ENCODE measurements at regions not wholly inside any gene's neighbourhood (a gene's known extent, or its start where the extent isn't known, plus 50 kb on each side); places are given as distances from the start of the nearest gene placed in this dataset.
A peak's percentile ranks its signal among the peaks of the same experiment; 100 is the strongest.
"Not testable (repeated sequence)": the region's sequence is repeated elsewhere in the genome, so short reads cannot be mapped to it uniquely, and the experiment has no call there.

- peak; percentile 24 for DNase-seq
These were observed 663.7 kb upstream of the B3GAT1 start for GRCh38 chr11:135075740-135076139.

GRCh38 chr11:135074397-135074998 lies 662.5 kb upstream of the B3GAT1 start:
- DNase-seq, result no peak

- no peak for DNase-seq
These were observed 661.8 kb upstream of the B3GAT1 start for GRCh38 chr11:135073870-135074269.

DNA sequence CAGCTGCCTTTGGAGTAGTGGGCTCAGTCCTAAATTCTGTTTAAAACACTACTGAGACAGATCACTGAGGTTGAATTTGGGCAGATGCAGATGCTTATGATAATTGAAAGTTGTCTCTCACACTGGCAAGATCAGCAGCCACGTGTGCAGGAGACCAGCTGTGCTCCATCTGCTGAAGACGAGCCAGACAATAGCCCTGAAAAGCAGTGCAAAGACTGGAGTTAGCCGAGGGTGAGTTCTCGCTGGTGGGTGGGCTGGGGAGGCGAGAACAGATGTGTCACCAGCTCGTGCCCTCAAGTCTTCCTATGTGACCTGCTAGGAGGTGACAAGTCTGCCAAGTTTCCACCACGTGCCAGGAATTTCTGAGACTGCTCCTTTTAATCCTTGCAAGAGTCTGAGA lies 661.3 kb upstream of the B3GAT1 start:
- no peak for DNase-seq

- DNase-seq, result no peak
These were observed 657.8 kb upstream of the B3GAT1 start for GRCh38 chr11:135069890-135070289.

GRCh38 chr11:135069063-135069462 lies 657.0 kb upstream of the B3GAT1 start:
- DNase-seq, result no peak

DNA sequence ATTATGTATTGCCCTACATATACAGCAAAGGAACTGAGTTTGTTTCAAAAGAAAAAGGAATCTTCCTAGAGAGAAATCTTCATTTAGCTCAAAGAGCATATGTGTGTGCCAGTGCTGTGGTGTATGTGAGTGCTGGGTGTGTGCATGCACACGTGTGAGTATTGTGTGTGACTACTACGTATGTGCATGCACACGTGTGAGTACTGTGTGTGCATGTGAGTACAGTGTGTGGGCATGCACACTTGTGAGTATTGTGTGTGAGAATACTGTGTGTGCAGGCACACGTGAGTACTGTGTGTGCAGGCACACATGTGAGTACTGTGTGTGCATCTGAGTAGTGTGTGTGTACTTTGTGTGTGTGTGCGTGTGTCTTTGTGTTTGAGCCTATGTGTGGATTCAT lies 651.0 kb upstream of the B3GAT1 start:
- DNase-seq, result no peak

GRCh38 chr11:135061166-135061565 lies 649.1 kb upstream of the B3GAT1 start:
- no peak for DNase-seq

DNA sequence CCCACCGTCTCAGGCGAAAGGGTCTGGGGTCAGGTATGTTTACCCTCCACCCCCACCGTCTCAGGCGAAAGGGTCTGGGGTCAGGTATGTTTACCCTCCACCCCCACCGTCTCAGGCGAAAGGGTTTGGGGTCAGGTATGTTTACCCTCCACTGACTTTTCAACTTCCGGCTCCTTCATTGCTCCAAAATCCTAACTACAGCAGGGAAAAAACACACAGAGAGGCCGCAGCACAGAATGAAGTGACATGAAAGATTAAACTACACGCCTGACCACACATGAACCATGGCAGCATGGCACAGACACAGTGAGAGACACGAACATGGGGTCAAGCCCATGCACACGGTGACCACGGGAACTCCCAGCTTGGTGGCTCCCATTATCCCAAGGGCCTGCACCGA lies 634.9 kb upstream of the B3GAT1 start:
- DNase-seq, result no peak

GRCh38 chr11:135046556-135046955 lies 634.5 kb upstream of the B3GAT1 start:
- no peak for DNase-seq

DNA sequence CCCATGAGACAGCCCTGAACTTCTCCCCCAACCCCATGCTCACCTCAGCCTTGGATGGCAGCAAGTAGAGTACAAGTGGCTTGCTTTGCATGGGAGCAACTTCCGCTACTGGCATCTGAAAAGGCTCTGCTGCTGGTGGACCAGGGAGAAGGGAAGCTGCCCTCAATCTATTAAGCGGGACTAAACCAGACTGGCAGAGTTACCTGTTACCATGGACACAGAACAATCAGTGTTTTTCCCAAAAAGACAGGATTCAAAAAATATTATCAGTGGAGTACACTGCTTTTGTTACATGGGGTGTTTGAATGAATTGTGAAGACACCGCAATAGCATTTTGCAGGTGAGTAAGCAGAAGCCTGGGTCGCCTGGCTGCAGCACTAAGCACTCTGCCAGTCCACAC lies 631.4 kb upstream of the B3GAT1 start:
- no peak for DNase-seq

- DNase-seq, result no peak
These were observed 625.8 kb upstream of the B3GAT1 start for GRCh38 chr11:135037828-135038227.

DNA sequence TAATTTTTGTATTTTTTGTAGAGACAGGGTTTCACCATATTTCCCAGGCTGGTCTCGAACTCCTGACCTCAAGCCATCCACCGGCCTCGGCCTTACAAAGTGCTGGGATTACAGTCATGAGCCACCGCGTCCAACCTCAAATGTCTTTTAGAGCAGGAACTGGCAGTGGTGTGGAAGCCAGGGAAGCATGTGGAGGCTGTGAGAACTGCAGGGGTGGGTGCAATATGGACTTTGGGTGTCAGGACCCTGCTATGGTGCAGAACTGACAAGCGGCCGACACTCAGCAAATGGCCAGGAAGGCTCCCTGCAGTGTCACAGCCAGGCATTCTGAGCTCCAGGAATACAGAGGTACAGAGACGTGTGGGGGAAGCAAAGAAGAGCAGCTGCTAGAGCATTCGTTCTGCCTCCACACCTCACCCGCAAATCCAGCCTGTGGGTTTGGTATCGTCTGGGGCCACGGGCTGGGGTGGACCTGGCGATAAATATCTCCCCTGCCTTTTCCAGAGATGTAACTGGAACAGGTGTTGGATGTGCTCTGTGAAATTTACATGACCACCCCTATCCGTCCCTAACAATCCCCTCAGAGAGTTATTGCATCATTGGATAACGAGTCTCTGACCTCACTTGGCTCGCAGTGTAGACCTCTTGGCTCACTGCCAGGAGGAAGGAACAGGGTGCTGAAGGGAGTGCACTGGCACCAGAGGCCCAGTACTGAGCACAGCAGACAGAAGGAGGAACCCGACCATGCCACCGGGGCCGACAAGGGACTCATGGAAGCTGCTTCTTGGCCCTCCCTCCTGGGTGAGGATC lies 624.7 kb upstream of the B3GAT1 start:
- no peak for DNase-seq

DNA sequence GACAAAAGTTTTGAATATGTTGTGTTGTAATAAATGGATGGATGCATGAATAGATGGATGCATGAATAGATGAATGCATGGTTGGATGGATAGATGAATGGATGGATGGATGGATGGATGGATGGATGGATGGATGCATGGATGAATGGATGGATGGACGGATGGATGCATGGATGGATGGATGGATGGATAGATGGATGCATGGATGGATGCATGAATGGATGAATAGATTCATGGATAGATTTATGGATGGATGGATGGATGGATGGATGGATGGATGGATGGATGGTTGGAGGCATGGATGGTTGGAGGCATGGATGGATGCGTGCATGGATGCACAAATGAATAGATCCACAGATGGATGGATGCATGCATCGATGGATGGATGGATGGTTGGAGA lies 623.2 kb upstream of the B3GAT1 start:
- DNase-seq, result no peak

DNA sequence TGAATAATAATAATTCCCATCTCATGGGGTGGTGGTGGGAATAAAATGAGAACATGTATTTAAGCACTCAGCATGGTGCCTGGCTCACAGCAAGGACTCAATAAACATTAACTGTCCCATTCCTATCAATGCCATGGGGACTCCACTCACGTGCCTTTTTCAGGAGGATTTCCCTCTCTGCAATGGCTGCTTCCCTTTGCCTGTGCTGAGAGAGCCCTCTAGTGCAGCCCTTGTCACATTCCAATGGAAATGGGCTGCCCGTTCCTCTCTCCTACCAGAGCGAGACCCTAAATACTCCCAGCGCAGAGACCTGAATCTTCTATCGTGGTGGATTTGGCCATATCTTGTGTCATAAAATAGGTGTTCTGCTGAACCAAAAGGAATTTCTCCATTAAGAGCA lies 621.5 kb upstream of the B3GAT1 start:
- no peak for DNase-seq

- no peak for DNase-seq
These were observed 619.4 kb upstream of the B3GAT1 start for GRCh38 chr11:135031205-135031989.

- peak; percentile 7 for DNase-seq
These were observed 615.4 kb upstream of the B3GAT1 start for GRCh38 chr11:135027461-135027860.

- DNase-seq, result no peak
These were observed 611.5 kb upstream of the B3GAT1 start for GRCh38 chr11:135023499-135023898.

GRCh38 chr11:135022454-135022853 lies 610.4 kb upstream of the B3GAT1 start:
- DNase-seq, result no peak

- no peak for DNase-seq
These were observed 607.9 kb upstream of the B3GAT1 start for GRCh38 chr11:135019899-135020298.

GRCh38 chr11:135019343-135019871 lies 607.4 kb upstream of the B3GAT1 start:
- no peak for DNase-seq

GRCh38 chr11:135017296-135017695 lies 605.3 kb upstream of the B3GAT1 start:
- DNase-seq, result no peak

GRCh38 chr11:135015966-135016365 lies 603.9 kb upstream of the B3GAT1 start:
- DNase-seq, result no peak

DNA sequence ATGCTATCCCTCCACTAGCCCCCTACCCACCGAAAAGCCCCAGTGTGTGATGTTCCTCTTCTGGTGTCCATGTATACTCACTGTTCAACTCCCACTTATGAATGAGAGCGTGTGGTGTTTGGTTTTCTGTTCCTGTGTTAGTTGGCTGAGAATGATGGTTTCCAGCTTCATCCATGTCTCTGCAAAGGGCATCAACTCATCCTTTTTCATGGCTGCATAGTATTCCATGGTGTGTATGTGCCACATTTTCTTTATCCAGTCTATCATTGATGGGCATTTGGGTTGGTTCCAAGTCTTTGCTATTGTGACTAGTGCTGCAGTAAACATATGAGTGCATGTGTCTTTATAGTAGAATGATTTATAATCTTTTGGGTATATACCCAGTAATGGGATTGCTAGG lies 599.3 kb upstream of the B3GAT1 start:
- not testable (repeated sequence) for DNase-seq

All from inflammatory macrophage treated with lipopolysaccharide for 4 hours (primary cell).